NB4 (cell line): ENCODE measurements at regions not wholly inside any gene's neighbourhood (a gene's known extent, or its start where the extent isn't known, plus 50 kb on each side); places are given as distances from the start of the nearest gene placed in this dataset.
"Not testable (repeated sequence)": the region's sequence is repeated elsewhere in the genome, so short reads cannot be mapped to it uniquely, and the experiment has no call there.

ENCODE experiments used
- DNase-seq: peaks from one replicate; pipeline ENCODE4 v3.0.0; 2010; ENCODE audit warnings: low read depth
- H3K4me3 ChIP-seq: one replicate; pipeline ENCODE4 v1.5.1; 2011; ENCODE audit warnings: mild to moderate bottlenecking, low read depth, low read length, moderate library complexity
- CTCF ChIP-seq: IDR thresholded peaks from one replicate; pipeline ENCODE4 v1.5.1; 2012; ENCODE audit warnings: low read depth, low read length
- MAX ChIP-seq: IDR thresholded peaks from 2 replicates; pipeline ENCODE4 v1.6.1; 2011; ENCODE audit warnings: low read depth, low read length
- MYC ChIP-seq: IDR thresholded peaks from 2 replicates; pipeline ENCODE4 v1.6.1; 2011; ENCODE audit warnings: low read depth, low read length
- POLR2A ChIP-seq: IDR thresholded peaks from 2 replicates; pipeline ENCODE4 v1.6.1; 2011; ENCODE audit warnings: mild to moderate bottlenecking; ENCODE audit not compliant: insufficient read length; ENCODE audit errors: extremely low read depth

- no peak overlapping the region for H3K4me3 ChIP-seq
Measured at GRCh38 chr5:156087577-156088110, 239.3 kb upstream of the SGCD start.

GRCh38 chr5:156089955-156090940 lies 236.7 kb upstream of the SGCD start:
- not testable (repeated sequence) for H3K4me3 ChIP-seq, DNase-seq

More at GRCh38 chr5:156087577-156088110, 239.3 kb upstream of the SGCD start:
- TF ChIP-seq CTCF (no peak), MYC (no peak), POLR2A (no peak), MAX (no peak)
- no peak for DNase-seq

- no peak for TF ChIP-seq MAX
- TF ChIP-seq POLR2A = no peak
- no peak for TF ChIP-seq CTCF
- TF ChIP-seq MYC = no peak
- H3K4me3 ChIP-seq = no peak overlapping the region
- DNase-seq = no peak
Measured at GRCh38 chr5:156093024-156093423, 233.9 kb upstream of the SGCD start.

- TF ChIP-seq MAX = no peak
- TF ChIP-seq POLR2A = no peak
- TF ChIP-seq MYC = no peak
- no peak for TF ChIP-seq CTCF
- H3K4me3 ChIP-seq = no peak overlapping the region
- DNase-seq = no peak
Measured at GRCh38 chr5:156094001-156094400, 233.0 kb upstream of the SGCD start.

- no peak for DNase-seq
- no peak for TF ChIP-seq MYC
- TF ChIP-seq CTCF = no peak
- no peak for TF ChIP-seq MAX
- no peak for TF ChIP-seq POLR2A
- no peak overlapping the region for H3K4me3 ChIP-seq
Measured at GRCh38 chr5:156095709-156096241, 231.2 kb upstream of the SGCD start.

- TF ChIP-seq MYC = no peak
- no peak for DNase-seq
- no peak overlapping the region for H3K4me3 ChIP-seq
Measured at GRCh38 chr5:156096259-156096658, 230.7 kb upstream of the SGCD start.
